ENCODE measurements at regions not wholly inside any gene's neighbourhood (a gene's known extent, or its start where the extent isn't known, plus 50 kb on each side); places are given as distances from the start of the nearest gene placed in this dataset.

- Histone ChIP-seq H3K4me1 (no peaks in the 10 kb centered on the region), H3K4me3 (no peak overlapping the region), H3K27ac (no peak overlapping the region), H3K9me3 (no peaks in the 10 kb centered on the region), H3K27me3 (replicated peaks in 1 of 7) (no peaks in the 10 kb centered on the region), H3K36me3 (no peaks in the 10 kb centered on the region)
- intact Hi-C loops (cut with DNase I; ENCODE audit: low total_unique reads), result no loop called here
- TF ChIP-seq POLR2AphosphoS5 (IDR thresholded peaks at IDR 0.05), result no peak
- TF ChIP-seq CTCF (IDR thresholded peaks at IDR 0.05 in 8 of 11, conservative IDR thresholded peaks at IDR 0.05 in 3 of 11), result no peak
- TF ChIP-seq POLR2A (IDR thresholded peaks at IDR 0.05), result no peak
- DNase-seq, result no peak
Measured at GRCh38 chr1:239586128-239586527, 199.8 kb downstream of the CHRM3 start.

- DNase-seq, result no peak
- TF ChIP-seq POLR2AphosphoS5 (IDR thresholded peaks at IDR 0.05) (no peak), CTCF (IDR thresholded peaks at IDR 0.05 in 8 of 11, conservative IDR thresholded peaks at IDR 0.05 in 3 of 11) (no peak), POLR2A (IDR thresholded peaks at IDR 0.05) (no peak)
Measured at GRCh38 chr1:239587066-239587465, 200.7 kb downstream of the CHRM3 start.

GRCh38 chr1:239587574-239588369 is 201.4 kb downstream of the CHRM3 start:
- no peak for DNase-seq
- 88 to 96% (median 93%) methylated on average over 6 of the region's 6 CpGs for WGBS, 5 donors
- Histone ChIP-seq H3K4me1 (no peaks in the 10 kb centered on the region), H3K4me3 (no peak overlapping the region), H3K27ac (no peak overlapping the region), H3K27me3 (replicated peaks in 1 of 7) (no peaks in the 10 kb centered on the region), H3K9me3 (no peaks in the 10 kb centered on the region), H3K36me3 (no peaks in the 10 kb centered on the region)
- TF ChIP-seq POLR2AphosphoS5 (IDR thresholded peaks at IDR 0.05), result no peak
- no peak for TF ChIP-seq CTCF (IDR thresholded peaks at IDR 0.05 in 8 of 11, conservative IDR thresholded peaks at IDR 0.05 in 3 of 11)
- TF ChIP-seq POLR2A (IDR thresholded peaks at IDR 0.05), result no peak
- intact Hi-C loops (cut with DNase I; ENCODE audit: low total_unique reads), result no loop called here

More at GRCh38 chr1:239587066-239587465, 200.7 kb downstream of the CHRM3 start:
- WGBS, 5 donors, result 60 to 71% (median 66%) methylated on average over 7 to 8 of the region's 8 CpGs
- H3K9me3 ChIP-seq, result no peaks in the 10 kb centered on the region
- H3K4me1 ChIP-seq, result no peaks in the 10 kb centered on the region
- intact Hi-C loops (cut with DNase I; ENCODE audit: low total_unique reads), result no loop called here
- no peaks in the 10 kb centered on the region for H3K27me3 ChIP-seq (replicated peaks in 1 of 7)
- H3K27ac ChIP-seq, result no peak overlapping the region
- no peaks in the 10 kb centered on the region for H3K36me3 ChIP-seq
- H3K4me3 ChIP-seq, result no peak overlapping the region

- Histone ChIP-seq H3K4me3 (no peak overlapping the region), H3K27me3 (replicated peaks in 1 of 7) (no peaks in the 10 kb centered on the region), H3K9me3 (no peaks in the 10 kb centered on the region), H3K36me3 (no peaks in the 10 kb centered on the region), H3K4me1 (no peaks in the 10 kb centered on the region), H3K27ac (no peak overlapping the region)
- intact Hi-C loops (cut with DNase I; ENCODE audit: low total_unique reads), result no loop called here
- no peak for TF ChIP-seq POLR2A (IDR thresholded peaks at IDR 0.05)
- TF ChIP-seq POLR2AphosphoS5 (IDR thresholded peaks at IDR 0.05), result no peak
- no peak for TF ChIP-seq CTCF (IDR thresholded peaks at IDR 0.05 in 8 of 11, conservative IDR thresholded peaks at IDR 0.05 in 3 of 11)
- no peak for DNase-seq
Measured at GRCh38 chr1:239590556-239590955, 204.2 kb downstream of the CHRM3 start.
